Stimulated activated CD8-positive, alpha-beta memory T cell treated with anti-CD3 and anti-CD28 coated beads, Interleukin-12 subunit alpha, Interleukin-12 subunit beta, amount 100 ng/mL, for 1 hour (primary cell): ENCODE measurements at regions not wholly inside any gene's neighbourhood (a gene's known extent, or its start where the extent isn't known, plus 50 kb on each side); places are given as distances from the start of the nearest gene placed in this dataset.

Source experiments
- DNase-seq: peaks from one replicate; pipeline ENCODE4 v3.0.0-alpha.2; 2020; ENCODE audit warnings: low read depth

DNA sequence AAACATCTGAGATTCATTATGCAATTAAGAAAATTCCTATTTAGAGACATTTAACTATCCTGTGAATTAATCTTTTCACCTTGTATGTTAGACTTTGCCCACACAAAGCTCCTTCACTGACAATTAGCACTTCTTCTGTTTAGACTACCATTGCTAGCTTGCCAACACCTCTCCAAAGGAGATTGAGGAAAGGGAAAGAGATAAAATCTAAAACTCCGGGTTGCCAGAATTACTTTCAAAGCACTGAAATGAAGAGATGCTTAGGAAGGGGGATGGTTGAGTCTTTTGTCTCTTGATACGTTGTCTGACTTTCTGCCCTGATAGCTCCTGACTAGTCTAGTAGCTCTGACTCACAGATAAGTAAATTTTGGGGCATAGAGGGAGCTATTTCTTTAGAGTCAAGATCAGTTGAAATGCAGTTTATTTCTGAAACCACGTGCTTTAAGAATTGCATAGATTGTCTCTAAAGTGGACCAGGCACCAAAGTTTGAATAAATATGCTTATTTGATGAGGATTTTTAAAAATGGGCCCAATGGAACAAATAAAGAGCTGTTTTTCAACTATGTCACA lies 74.1 kb upstream of the DSEL start:
- no peak for DNase-seq

- DNase-seq = no peak
Measured at GRCh38 chr18:67589325-67589724, 72.8 kb upstream of the DSEL start.

DNA sequence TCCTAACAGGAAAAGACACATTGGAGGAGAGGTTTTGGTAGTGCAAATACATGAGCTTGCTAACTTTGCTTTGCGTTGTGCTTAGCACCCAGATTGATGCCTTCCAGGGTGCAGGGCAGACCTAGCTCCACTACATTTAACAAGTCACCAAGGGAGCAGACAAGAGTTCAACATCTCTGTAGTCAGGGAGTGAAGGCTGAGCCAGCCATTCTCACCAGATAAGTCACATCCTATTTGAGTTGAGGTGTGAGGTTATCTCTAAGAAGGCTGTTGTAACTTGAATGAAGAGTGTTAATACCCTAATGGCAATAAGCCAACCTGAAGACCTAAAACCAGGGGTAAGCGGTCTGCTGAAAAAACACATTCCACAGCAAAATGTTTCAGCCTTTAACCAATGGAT lies 69.6 kb upstream of the DSEL start:
- no peak for DNase-seq

DNA sequence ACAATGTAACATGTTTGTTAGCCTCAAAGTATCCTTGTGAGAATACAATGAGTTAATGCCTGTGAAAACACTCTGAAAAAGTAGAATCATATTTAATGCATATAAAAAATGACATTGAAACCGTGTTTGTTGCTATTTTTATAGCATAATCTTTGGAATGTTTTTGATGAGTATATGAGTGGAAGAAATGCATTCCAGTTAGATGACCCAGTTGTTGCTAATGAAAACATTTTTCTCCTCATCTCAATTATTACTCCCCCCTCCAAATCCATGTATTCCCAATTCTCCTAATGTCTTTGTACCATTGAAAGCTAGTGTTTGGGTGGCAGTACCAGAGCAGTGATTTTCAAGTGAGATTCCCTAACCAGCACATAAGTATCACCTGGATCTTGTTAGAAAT lies 67.1 kb upstream of the DSEL start:
- no peak for DNase-seq

DNA sequence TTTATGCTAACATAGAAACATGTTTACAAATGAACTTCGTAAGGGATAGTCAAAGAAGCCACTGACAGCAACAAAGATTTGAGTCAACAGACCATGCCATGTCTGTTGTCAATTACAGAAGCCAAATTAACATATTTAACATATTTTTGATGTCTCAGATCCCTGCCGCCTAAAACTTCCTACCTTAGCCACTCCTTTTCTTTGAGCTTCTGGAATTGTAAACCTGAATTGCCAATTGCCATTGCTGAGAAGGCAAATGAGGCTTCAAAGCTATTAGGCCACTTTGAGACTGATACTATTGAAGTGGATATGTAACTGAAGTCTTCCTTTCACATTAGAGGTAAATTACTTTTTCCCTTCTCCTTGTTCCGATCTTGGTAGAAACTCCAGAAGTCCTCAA lies 66.0 kb upstream of the DSEL start:
- no peak for DNase-seq

DNA sequence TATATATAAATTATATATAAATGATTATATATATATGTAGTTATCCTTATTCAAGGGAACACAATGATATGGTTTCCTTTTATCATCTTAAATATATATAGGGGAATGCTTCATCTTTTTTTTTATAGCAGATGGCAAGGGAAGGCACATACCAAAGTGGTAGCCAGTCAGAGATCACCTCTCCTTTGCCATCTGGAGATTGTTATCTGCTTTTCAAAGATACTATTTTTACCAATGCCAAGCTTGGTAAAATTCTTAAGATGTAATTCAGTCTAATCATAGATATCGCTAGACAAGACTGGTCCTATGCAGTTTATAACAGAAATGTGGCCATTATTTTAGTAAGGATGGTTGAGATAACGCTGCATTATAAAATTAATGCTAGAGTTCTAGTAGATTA lies 64.7 kb upstream of the DSEL start:
- no peak for DNase-seq

DNA sequence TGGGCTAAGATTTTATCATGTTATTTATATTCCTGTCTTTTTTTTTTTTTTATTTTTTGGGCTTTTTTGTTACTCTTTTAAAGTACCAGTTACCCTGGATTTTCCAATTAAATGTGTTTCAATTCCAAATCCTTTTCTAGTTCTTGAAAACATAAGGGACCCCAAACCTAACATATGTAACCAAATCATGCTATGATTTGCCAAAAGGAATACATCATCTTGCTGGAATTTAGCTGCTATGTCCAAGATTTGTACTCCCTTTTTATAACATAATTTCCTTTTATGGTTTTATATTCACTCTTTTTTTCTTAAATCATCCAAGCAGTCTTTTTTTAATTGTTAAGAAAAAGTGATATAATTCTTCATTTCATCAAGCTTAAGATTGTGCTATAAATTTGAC lies 60.9 kb upstream of the DSEL start:
- no peak for DNase-seq

DNA sequence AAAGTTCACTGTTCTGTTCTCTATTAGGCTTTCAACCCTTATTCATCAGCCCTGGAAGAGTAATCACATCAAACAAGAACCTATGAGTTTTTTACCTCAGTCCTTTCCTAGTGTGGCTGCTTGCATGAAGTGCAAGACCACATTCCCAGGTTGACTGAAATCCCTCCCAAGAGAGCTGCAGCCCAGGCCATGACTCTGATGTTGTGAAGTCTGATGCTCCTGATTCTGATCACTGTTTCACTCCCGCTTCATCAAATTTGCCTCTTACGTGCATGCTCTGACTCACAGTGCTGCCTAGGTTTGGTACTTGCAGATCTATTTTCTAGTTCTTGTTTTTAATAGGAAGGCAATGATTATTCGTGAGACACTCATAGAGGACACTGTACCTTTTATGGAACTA lies 58.2 kb upstream of the DSEL start:
- no peak for DNase-seq

DNA sequence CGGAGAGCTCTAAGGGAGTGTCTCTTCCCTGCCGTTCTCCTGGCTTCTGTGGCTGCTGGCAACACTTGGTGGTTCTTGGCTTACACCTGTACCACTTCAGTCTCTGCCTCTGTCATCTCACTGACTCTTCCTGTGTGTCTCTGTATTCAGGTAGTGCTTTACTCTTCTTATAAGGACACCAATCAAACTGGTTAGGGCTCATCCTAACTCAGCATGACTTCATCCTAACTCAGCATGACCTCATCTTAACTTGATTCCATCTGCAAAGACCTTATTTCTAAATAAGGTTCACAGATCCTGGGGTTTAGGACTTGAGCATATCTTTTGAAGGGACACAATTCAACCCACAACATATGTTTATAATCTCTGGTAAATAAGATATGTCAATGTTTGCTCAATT lies 51.6 kb upstream of the DSEL start:
- no peak for DNase-seq
